A549 (cell line): ENCODE measurements at regions not wholly inside any gene's neighbourhood (a gene's known extent, or its start where the extent isn't known, plus 50 kb on each side); places are given as distances from the start of the nearest gene placed in this dataset.

Experiments used
- ATAC-seq, 2 experiments: fragments of 200-7000 bp in 1 of 2; fragments of >200 bp in 1 of 2; cut with Nextera tagmentation in 1 of 2; cut with Tn5 transposase in 1 of 2; 3 replicates each; pipeline versions ENCODE4 v1.8.0 to v1.9.1; 2018 to 2020; ENCODE audit warnings: mild to moderate bottlenecking in 1 of 2, moderate library complexity in 1 of 2
- CTCF ChIA-PET: fragments of 300-600 bp; sonication (Branson Sonifier 250); formaldehyde crosslinking; extraction: SDS; loops from one replicate; lab custom pipeline; 2021; ENCODE audit warnings: antibody characterized with exemption, inconsistent platforms; lab: Yijun Ruan, JAX
- POLR2A ChIA-PET: fragments of 350-600 bp; formaldehyde crosslinking; extraction: SDS; loops from one replicate; lab custom pipeline; 2021; ENCODE audit warnings: antibody characterized with exemption, inconsistent platforms; lab: Yijun Ruan, JAX
- DNase-seq, 2 experiments: peaks; one replicate each; pipeline versions ENCODE4 v3.0.0 to v3.0.0-alpha.2; 2011 to 2016; ENCODE audit warnings: low read depth in 1 of 2, low spot score in 1 of 2
- FAIRE-seq: peaks from 2 replicates; lab custom pipeline; 2011; peaks lifted over from hg19 to GRCh38; lab: Jason Lieb, UNC
- H3K27ac ChIP-seq, 2 experiments: fragments of >200 bp; sonication (Bioruptor Twin); formaldehyde crosslinking; 3 replicates each; pipeline ENCODE4 v1.5.1; 2016 to 2017
- H3K4me1 ChIP-seq: fragments of >200 bp; sonication (Bioruptor Twin); formaldehyde crosslinking; 3 replicates; pipeline ENCODE4 v1.6.1; 2016
- H3K4me2 ChIP-seq: fragments of >200 bp; sonication (Bioruptor Twin); formaldehyde crosslinking; 3 replicates; pipeline ENCODE4 v1.6.1; 2016
- H3K4me3 ChIP-seq: fragments of >200 bp; sonication (Bioruptor Twin); formaldehyde crosslinking; 3 replicates; pipeline ENCODE4 v1.5.1; 2016
- H3K9me3 ChIP-seq: fragments of >200 bp; sonication (Bioruptor Twin); formaldehyde crosslinking; 3 replicates; pipeline ENCODE4 v1.6.1; 2016
- BHLHE40 ChIP-seq: IDR thresholded peaks from 2 replicates; pipeline ENCODE4 v1.6.1; 2012; ENCODE audit warnings: low read depth, low read length, inconsistent platforms
- CBX2 ChIP-seq: fragments of 200-600 bp; sonication (generic); IDR thresholded peaks from 2 replicates; pipeline ENCODE4 v1.6.1; 2016; ENCODE audit warnings: low read depth, mild to moderate bottlenecking, borderline replicate concordance
- CEBPB ChIP-seq, 2 experiments: fragments of >200 bp in 1 of 2; sonication (Bioruptor Twin) in 1 of 2; formaldehyde crosslinking in 1 of 2; IDR thresholded peaks; 2 replicates each; pipeline ENCODE4 v1.6.1; 2012 to 2016
- CHD4 ChIP-seq: fragments of 200-600 bp; sonication (generic); IDR thresholded peaks from 2 replicates; pipeline ENCODE4 v1.6.1; 2016; ENCODE audit warnings: antibody characterized with exemption, mild to moderate bottlenecking, borderline replicate concordance
- CTCF ChIP-seq: fragments of >200 bp; sonication (Bioruptor Twin); formaldehyde crosslinking; IDR thresholded peaks from 3 replicates; pipeline ENCODE4 v1.5.1; 2016
- E2F6 ChIP-seq: IDR thresholded peaks from 2 replicates; pipeline ENCODE4 v1.6.1; 2012; ENCODE audit warnings: low read depth, borderline replicate concordance
- EHF ChIP-seq: fragments of 250-450 bp; sonication (Bioruptor Pico); IDR thresholded peaks from 2 replicates; pipeline ENCODE4 v1.5.0; 2020; ENCODE audit warnings: mild to moderate bottlenecking
- ESRRA ChIP-seq: fragments of 150-350 bp; IDR thresholded peaks from 2 replicates; pipeline ENCODE4 v1.6.1; 2014; ENCODE audit warnings: mild to moderate bottlenecking, low read length, borderline replicate concordance
- FOSL2 ChIP-seq, 2 experiments: fragments of 450-650 bp in 1 of 2; fragments of >200 bp in 1 of 2; sonication (Bioruptor Twin) in 1 of 2; formaldehyde crosslinking; IDR thresholded peaks; 2 replicates each; pipeline versions ENCODE4 v1.5.0 to v1.6.1; 2016 to 2020; ENCODE audit warnings: mild to moderate bottlenecking in 1 of 2, moderate library complexity in 1 of 2
- GATA3 ChIP-seq: IDR thresholded peaks from 2 replicates; pipeline ENCODE4 v1.6.1; 2012; ENCODE audit warnings: borderline replicate concordance
- HDAC2 ChIP-seq: fragments of 200-600 bp; sonication (generic); IDR thresholded peaks from 2 replicates; pipeline ENCODE4 v1.6.1; 2016
- HEYL ChIP-seq: fragments of 250-450 bp; sonication (Bioruptor Pico); IDR thresholded peaks from 2 replicates; pipeline ENCODE4 v1.8.0; 2021; ENCODE audit warnings: mild to moderate bottlenecking, moderate library complexity
- HOXA7 ChIP-seq: fragments of 250-450 bp; sonication (Bioruptor Pico); IDR thresholded peaks from 2 replicates; pipeline ENCODE4 v1.5.0; 2020; ENCODE audit warnings: mild to moderate bottlenecking, moderate library complexity
- HOXB5 ChIP-seq: fragments of 250-450 bp; sonication (Bioruptor Pico); IDR thresholded peaks from 2 replicates; pipeline ENCODE4 v1.5.0; 2020; ENCODE audit warnings: mild to moderate bottlenecking, moderate library complexity
- JUN ChIP-seq, 2 experiments: fragments of >200 bp; sonication (Bioruptor Twin); formaldehyde crosslinking; IDR thresholded peaks; 2 replicates in 1 of 2; 3 replicates in 1 of 2; pipeline ENCODE4 v1.6.1; 2016 to 2017
- JUNB ChIP-seq: fragments of >200 bp; sonication (Bioruptor Twin); formaldehyde crosslinking; IDR thresholded peaks from 2 replicates; pipeline ENCODE4 v1.6.1; 2016
- KDM1A ChIP-seq: fragments of 200-600 bp; sonication (generic); IDR thresholded peaks from 2 replicates; pipeline ENCODE4 v1.6.1; 2016; ENCODE audit warnings: low read depth, mild to moderate bottlenecking
- NPAS2 ChIP-seq: fragments of 250-450 bp; sonication (Bioruptor Pico); IDR thresholded peaks from 2 replicates; pipeline ENCODE4 v1.8.0; 2022; ENCODE audit warnings: mild to moderate bottlenecking, moderate library complexity, borderline replicate concordance
- POLR2A ChIP-seq: IDR thresholded peaks from 2 replicates; pipeline ENCODE4 v1.6.1; 2012; ENCODE audit warnings: mild to moderate bottlenecking, low read length
- POLR2AphosphoS2 ChIP-seq: conservative IDR thresholded peaks from 2 replicates; pipeline ENCODE4 v1.6.1; 2012; ENCODE audit warnings: low read length, improper control_type of control experiment, inconsistent platforms
- SMC3 ChIP-seq: fragments of >200 bp; sonication (Bioruptor Twin); formaldehyde crosslinking; IDR thresholded peaks from 3 replicates; pipeline ENCODE4 v1.6.1; 2018; ENCODE audit warnings: inconsistent platforms
- TFCP2L1 ChIP-seq: fragments of 250-450 bp; sonication (Bioruptor Pico); IDR thresholded peaks from 2 replicates; pipeline ENCODE4 v1.5.0; 2021; ENCODE audit warnings: mild to moderate bottlenecking
- TP53 ChIP-seq: fragments of 250-450 bp; sonication (Bioruptor Pico); IDR thresholded peaks from 2 replicates; pipeline ENCODE4 v1.5.0; 2021; ENCODE audit warnings: mild to moderate bottlenecking, moderate library complexity
- ZFP36 ChIP-seq: fragments of 450-650 bp; IDR thresholded peaks from 2 replicates; pipeline ENCODE4 v1.6.1; 2014; ENCODE audit warnings: borderline replicate concordance; ENCODE audit not compliant: partially characterized antibody
- WGBS: methylation state at CpG from one replicate; pipeline ENCODE4 v1.1.6; 2017; ENCODE audit errors: missing lambda C conversion rate; 5-methylcytosine and 5-hydroxymethylcytosine counted together

DNA sequence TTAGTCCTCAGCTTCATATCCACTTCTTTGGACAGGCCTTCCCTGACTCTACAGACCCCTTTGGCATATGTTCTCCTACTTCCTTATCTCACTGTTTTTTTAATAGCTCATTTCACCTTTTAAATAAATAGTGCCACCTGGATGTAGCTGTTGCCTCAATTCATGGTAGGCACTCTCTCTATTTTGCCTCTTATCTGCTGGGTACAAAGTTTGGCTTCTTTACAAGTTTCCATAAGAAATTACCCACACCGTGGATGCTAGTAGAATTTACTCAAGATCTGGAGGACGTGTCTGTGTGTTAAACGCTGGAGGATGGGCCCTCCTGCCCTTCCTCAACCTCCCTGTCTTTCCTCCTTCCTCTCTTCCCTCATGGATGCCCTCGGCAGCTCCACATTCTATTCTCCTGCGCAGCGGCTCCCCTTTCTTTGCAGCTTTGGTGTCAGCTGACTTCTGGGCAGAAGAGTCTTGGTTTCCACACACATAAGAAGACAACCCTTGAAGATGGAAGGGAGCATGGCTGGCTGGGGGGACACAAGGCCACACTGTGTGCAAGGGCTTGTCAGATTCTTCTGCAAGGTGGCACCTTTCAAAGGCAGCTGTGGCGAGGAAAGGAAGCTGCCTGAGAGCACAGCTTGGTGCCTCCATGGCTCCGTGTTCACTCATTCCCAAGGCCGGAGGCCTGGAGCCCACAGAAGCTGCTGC is 212.6 kb downstream of the SNX19 start:
- DNase-seq, result no peak
- WGBS, result 71% methylated on average over 7 of the region's 9 CpGs
- CTCF ChIA-PET, result interaction anchor here (1.1 to 1.7 kb wide), 3 partner anchors 25 to 158 kb away, joined by 3 to 5 read pairs (median 3); no protein-coding TSS in a partner anchor
- no peak for TF ChIP-seq FOSL2 (IDR thresholded peaks at IDR 0.05)
- TF ChIP-seq FOSL2 (CRISPR knock-in tag; IDR thresholded peaks at IDR 0.05), result no peak
- TF ChIP-seq HEYL (CRISPR knock-in tag), result no peak
- TF ChIP-seq NPAS2 (CRISPR knock-in tag), result no peak
- TF ChIP-seq JUNB, result no peak
- TF ChIP-seq ZFP36, result no peak
- TF ChIP-seq CHD4, result no peak
- TF ChIP-seq EHF (CRISPR knock-in tag), result no peak
- TF ChIP-seq KDM1A, result no peak
- no peak for TF ChIP-seq HOXB5
- no peak for TF ChIP-seq ESRRA
- TF ChIP-seq TFCP2L1 (CRISPR knock-in tag), result no peak
- TF ChIP-seq CBX2, result no peak
- TF ChIP-seq, all 56 proteins: peak for 0
- no peak overlapping the region for H3K4me3 ChIP-seq
- no peak for ATAC-seq
- H3K9me3 ChIP-seq, result no peaks in the 10 kb centered on the region
- H3K4me2 ChIP-seq, result no peak overlapping the region
- no peaks in the 10 kb centered on the region for H3K4me1 ChIP-seq
- POLR2A ChIA-PET, result no interaction called here
- FAIRE-seq, result no peak
- H3K27ac ChIP-seq, result no peak overlapping the region

DNA sequence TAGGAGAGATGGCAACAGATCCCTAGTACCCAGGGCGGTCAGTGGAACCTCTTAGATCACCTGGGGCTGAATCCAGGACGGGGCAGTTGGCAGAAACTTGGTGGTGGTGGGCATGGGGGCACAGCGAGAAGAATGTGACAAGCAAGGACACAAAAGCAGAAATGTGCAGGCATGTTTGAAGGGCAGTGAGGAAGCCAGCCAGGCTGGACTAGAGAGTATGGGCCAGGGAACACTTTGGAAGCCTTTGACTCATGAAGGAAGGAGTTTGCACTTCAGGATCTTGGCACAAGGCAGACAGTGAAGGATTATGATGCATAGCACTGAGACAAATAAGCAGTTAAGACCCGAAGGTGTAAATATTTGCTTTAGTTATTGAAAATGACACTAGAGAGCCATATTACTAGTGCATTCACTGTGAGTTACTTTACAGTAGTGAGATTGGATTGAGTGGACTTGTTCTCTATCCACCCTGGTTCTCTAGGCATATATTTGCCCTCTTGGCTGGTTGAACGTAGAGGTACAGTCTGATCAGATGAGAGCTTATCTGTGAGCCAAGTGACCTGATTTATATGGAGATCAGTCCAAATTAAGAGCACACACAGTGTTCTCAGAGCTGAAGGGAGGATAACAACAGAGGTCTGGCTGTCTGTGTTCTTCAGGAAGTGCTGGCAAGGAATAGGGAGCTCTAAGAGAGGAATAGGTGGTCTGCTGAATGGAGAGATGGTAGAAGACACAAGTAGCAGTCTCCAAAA is 210.4 kb downstream of the SNX19 start:
- Histone ChIP-seq H3K4me3 (no peak overlapping the region), H3K9me3 (no peaks in the 10 kb centered on the region), H3K27ac (no peak overlapping the region), H3K4me1 (no peaks in the 10 kb centered on the region)
- no peak for ATAC-seq
- CTCF ChIA-PET, result no interaction called here
- POLR2A ChIA-PET, result no interaction called here
- 23% methylated on average over 5 of the region's 5 CpGs for WGBS
- no peak for FAIRE-seq
- TF ChIP-seq POLR2A (no peak), KDM1A (no peak), BHLHE40 (no peak), FOSL2 (IDR thresholded peaks at IDR 0.05) (no peak), FOSL2 (CRISPR knock-in tag; IDR thresholded peaks at IDR 0.05) (no peak), HEYL (CRISPR knock-in tag) (no peak), NPAS2 (CRISPR knock-in tag) (no peak), SMC3 (no peak), E2F6 (no peak), JUN (IDR thresholded peaks at IDR 0.05) (no peak), CEBPB (IDR thresholded peaks at IDR 0.05) (no peak), CTCF (no peak), HOXA7 (CRISPR knock-in tag) (no peak), HDAC2 (no peak), POLR2AphosphoS2 (no peak)
- TF ChIP-seq, all 56 proteins: peak for 0
- H3K4me2 ChIP-seq, result no peak overlapping the region
- DNase-seq, result no peak

DNA sequence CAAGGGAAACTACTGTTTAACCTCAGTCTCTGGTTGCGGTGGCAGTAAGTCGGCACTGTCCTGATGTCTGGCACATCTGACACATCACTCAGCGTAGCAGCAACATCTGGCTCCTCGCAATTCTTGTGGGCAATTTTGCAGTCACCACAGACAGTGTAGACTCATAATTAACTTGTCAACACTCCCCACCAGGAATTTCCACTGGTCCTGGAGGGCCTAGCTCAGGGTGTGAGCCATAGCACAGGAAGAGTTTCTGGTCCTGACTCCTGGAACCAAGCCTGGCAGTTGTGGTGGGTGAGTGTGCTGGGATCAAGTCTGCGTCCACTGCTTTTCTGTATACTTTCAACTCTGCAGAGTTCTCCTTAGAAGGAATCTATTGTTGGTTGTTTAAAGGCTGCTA is 209.7 kb downstream of the SNX19 start:
- FAIRE-seq (no peak), ATAC-seq (no peak), DNase-seq (no peak)
- H3K27ac ChIP-seq, result no peak overlapping the region
- no peak for TF ChIP-seq HOXB5
- no peak for TF ChIP-seq GATA3
- TF ChIP-seq TP53 (CRISPR knock-in tag), result no peak
- H3K9me3 ChIP-seq, result no peaks in the 10 kb centered on the region
- POLR2A ChIA-PET, result no interaction called here
- 85% methylated on average over 5 of the region's 5 CpGs for WGBS
- CTCF ChIA-PET, result no interaction called here
- no peaks in the 10 kb centered on the region for H3K4me1 ChIP-seq
- H3K4me2 ChIP-seq, result no peak overlapping the region
- no peak overlapping the region for H3K4me3 ChIP-seq
